Osteocyte (in vitro differentiated cells): ENCODE measurements at regions not wholly inside any gene's neighbourhood (a gene's known extent, or its start where the extent isn't known, plus 50 kb on each side); places are given as distances from the start of the nearest gene placed in this dataset.

Experiments used
- DNase-seq: peaks from one replicate; pipeline ENCODE4 v3.0.0; 2021; ENCODE audit warnings: mixed read lengths; ENCODE audit not compliant: unreplicated experiment; ENCODE audit errors: extremely low spot score
- H3K27ac Mint-ChIP-seq: one replicate; pipeline ENCODE4 v1.8.0; 2021; ENCODE audit warnings: mild to moderate bottlenecking, mixed read lengths; ENCODE audit not compliant: unreplicated experiment
- H3K27me3 Mint-ChIP-seq: one replicate; pipeline ENCODE4 v1.8.0; 2021; ENCODE audit warnings: mixed read lengths; ENCODE audit not compliant: unreplicated experiment
- H3K36me3 Mint-ChIP-seq: one replicate; pipeline ENCODE4 v1.8.0; 2021; ENCODE audit warnings: mixed read lengths; ENCODE audit not compliant: unreplicated experiment
- H3K4me1 Mint-ChIP-seq: one replicate; pipeline ENCODE4 v1.8.0; 2021; ENCODE audit warnings: mixed read lengths; ENCODE audit not compliant: unreplicated experiment
- H3K4me3 Mint-ChIP-seq: one replicate; pipeline ENCODE4 v1.8.0; 2021; ENCODE audit warnings: mild to moderate bottlenecking, moderate library complexity, mixed read lengths; ENCODE audit not compliant: unreplicated experiment
- H3K9me3 Mint-ChIP-seq: one replicate; pipeline ENCODE4 v1.8.0; 2021; ENCODE audit warnings: mixed read lengths; ENCODE audit not compliant: unreplicated experiment
- TF ChIP-seq, protein P1 (sequence below): fragments of 200-600 bp; sonication (generic); IDR thresholded peaks from 2 replicates; pipeline ENCODE4 v1.5.0; 2021; ENCODE audit warnings: antibody characterized with exemption, mild to moderate bottlenecking, moderate library complexity

DNA sequence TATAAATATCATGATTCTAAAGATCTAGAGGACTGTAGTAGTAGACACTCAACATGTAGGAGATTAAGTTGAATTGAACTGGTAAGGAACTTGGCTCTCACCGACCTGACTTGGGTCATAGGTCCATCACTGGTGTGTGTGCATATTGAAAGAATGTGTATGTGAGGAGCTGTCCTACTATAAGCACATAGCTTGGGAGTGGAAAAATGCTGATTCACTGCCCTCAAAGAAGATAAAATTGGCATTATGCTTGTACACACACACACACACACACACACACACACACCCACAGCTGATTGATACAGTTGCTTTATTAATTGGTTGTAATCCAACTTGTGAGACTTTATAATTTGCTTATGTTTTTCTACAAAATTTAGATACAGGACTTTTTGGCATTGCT lies 411.0 kb upstream of the NR2F2 start:
- no peaks in the 10 kb centered on the region for H3K9me3 Mint-ChIP-seq
- no peaks in the 10 kb centered on the region for H3K36me3 Mint-ChIP-seq
- no peak overlapping the region for H3K27ac Mint-ChIP-seq
- no peak overlapping the region for H3K4me3 Mint-ChIP-seq
- no peaks in the 10 kb centered on the region for H3K27me3 Mint-ChIP-seq
- TF ChIP-seq, protein P1, sequence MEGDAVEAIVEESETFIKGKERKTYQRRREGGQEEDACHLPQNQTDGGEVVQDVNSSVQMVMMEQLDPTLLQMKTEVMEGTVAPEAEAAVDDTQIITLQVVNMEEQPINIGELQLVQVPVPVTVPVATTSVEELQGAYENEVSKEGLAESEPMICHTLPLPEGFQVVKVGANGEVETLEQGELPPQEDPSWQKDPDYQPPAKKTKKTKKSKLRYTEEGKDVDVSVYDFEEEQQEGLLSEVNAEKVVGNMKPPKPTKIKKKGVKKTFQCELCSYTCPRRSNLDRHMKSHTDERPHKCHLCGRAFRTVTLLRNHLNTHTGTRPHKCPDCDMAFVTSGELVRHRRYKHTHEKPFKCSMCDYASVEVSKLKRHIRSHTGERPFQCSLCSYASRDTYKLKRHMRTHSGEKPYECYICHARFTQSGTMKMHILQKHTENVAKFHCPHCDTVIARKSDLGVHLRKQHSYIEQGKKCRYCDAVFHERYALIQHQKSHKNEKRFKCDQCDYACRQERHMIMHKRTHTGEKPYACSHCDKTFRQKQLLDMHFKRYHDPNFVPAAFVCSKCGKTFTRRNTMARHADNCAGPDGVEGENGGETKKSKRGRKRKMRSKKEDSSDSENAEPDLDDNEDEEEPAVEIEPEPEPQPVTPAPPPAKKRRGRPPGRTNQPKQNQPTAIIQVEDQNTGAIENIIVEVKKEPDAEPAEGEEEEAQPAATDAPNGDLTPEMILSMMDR, result no peak
- H3K4me1 Mint-ChIP-seq, result no peaks in the 10 kb centered on the region
- DNase-seq, result no peak

DNA sequence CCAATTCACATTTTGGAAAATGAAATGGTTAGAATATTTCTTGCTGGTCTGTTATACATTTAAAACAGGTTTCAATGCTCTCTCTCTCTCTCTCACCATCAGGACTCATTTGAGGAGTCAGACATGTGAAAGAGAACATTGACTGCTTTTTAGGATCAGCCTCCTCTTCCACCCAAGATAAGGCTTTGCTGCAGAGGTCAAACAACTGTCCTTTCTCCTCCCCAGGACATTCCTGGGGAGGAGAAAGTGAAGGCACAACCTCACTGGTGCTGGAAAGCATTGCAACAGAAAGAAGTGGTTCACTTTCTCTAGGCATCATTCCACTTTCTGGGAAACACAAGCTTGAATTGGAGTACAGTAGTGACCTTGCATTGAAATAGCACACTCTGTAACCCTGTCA lies 409.1 kb upstream of the NR2F2 start:
- Mint-ChIP-seq H3K27me3 (no peaks in the 10 kb centered on the region), H3K36me3 (no peaks in the 10 kb centered on the region), H3K4me1 (no peaks in the 10 kb centered on the region), H3K4me3 (no peak overlapping the region), H3K27ac (no peak overlapping the region), H3K9me3 (no peaks in the 10 kb centered on the region)
- DNase-seq, result no peak
- TF ChIP-seq, protein P1, result no peak

DNA sequence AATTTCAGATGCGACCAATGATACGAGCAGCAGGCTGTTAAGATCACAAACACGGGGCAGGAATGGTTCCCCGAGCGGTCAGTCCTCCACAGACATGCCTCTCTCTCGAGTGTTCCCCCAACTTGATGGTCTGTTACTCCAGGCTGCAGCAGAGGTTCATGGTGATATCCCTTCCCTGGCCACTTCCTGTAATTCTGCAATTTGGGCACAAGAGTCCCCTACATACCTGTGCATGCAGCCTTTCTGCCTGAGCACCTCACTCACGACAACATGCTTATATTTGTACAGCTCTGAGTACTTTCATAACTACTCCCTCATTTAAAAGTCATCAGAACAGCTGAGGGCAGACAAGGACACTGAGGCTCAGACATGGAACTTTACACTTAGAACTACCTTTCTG lies 408.1 kb upstream of the NR2F2 start:
- TF ChIP-seq, protein P1, result no peak
- no peak for DNase-seq
- Mint-ChIP-seq H3K27ac (no peak overlapping the region), H3K4me3 (no peak overlapping the region), H3K27me3 (no peaks in the 10 kb centered on the region), H3K9me3 (no peaks in the 10 kb centered on the region), H3K36me3 (no peaks in the 10 kb centered on the region), H3K4me1 (no peaks in the 10 kb centered on the region)

DNA sequence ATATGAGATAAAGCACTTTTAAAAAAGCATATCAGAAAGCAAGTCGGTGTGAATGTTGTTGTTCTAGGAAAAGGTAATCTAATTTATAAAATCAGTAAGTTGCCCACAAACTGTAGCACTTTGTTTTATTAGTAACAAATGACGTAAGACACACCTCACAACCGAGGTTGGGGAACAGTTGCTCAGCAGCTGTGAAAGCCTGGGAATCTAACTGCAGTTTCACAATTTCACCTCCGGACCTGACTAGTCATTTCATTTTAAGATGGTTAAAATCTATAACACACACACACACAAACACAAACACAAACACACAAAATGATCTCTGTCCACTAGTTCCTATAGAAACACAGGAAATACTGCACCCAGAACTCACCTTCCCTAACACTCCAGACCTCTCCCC lies 406.7 kb upstream of the NR2F2 start:
- DNase-seq, result no peak
- no peaks in the 10 kb centered on the region for H3K9me3 Mint-ChIP-seq
- no peaks in the 10 kb centered on the region for H3K36me3 Mint-ChIP-seq
- TF ChIP-seq, protein P1, result no peak
- H3K4me3 Mint-ChIP-seq, result no peak overlapping the region
- H3K27ac Mint-ChIP-seq, result no peak overlapping the region
- no peaks in the 10 kb centered on the region for H3K4me1 Mint-ChIP-seq
- no peaks in the 10 kb centered on the region for H3K27me3 Mint-ChIP-seq

DNA sequence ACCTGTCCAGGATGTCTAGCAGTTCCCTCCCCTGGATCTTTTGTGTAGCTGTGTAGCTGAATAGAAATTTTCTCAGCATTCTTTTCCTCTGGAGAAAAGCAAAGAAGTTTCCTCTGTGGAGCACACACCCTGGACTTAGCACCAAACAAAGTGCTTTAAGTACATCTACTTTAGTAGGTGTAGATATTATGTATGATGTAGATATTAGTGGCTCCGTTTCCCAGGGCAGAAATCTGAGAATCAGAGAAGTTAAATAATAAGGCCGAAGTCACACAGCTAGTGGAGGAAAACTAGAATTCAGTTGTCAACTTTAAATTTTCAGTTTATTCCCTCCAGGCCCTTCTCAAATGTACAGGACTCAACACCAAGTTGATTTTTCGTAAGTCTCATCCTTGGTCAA lies 401.7 kb upstream of the NR2F2 start:
- TF ChIP-seq, protein P1, result no peak
- no peak overlapping the region for H3K27ac Mint-ChIP-seq

More for the DNA sequence above, 401.7 kb upstream of the NR2F2 start:
- H3K4me1 Mint-ChIP-seq, result peaks cover 3% of the 10 kb centered on the region
- H3K4me3 Mint-ChIP-seq, result no peak overlapping the region
- no peaks in the 10 kb centered on the region for H3K9me3 Mint-ChIP-seq
- no peaks in the 10 kb centered on the region for H3K27me3 Mint-ChIP-seq
- DNase-seq, result no peak
- no peaks in the 10 kb centered on the region for H3K36me3 Mint-ChIP-seq
